H9 (cell line): ENCODE measurements at regions not wholly inside any gene's neighbourhood (a gene's known extent, or its start where the extent isn't known, plus 50 kb on each side); places are given as distances from the start of the nearest gene placed in this dataset.

Source experiments
- DNase-seq: peaks from one replicate; pipeline ENCODE4 v3.0.0-alpha.2; 2017
- H2AFZ ChIP-seq: one replicate; pipeline ENCODE4 v1.6.1; 2013; ENCODE audit warnings: mild to moderate bottlenecking, low read length, control low read depth, moderate library complexity
- H2AK5ac ChIP-seq: 2 replicates; pipeline ENCODE4 v1.6.1; 2013; ENCODE audit warnings: low read length, control low read depth, mixed read lengths; ENCODE audit not compliant: insufficient read length
- H2BK120ac ChIP-seq: one replicate; pipeline ENCODE4 v1.6.1; 2013; ENCODE audit warnings: low read depth, mild to moderate bottlenecking, low read length, control low read depth, inconsistent platforms; ENCODE audit not compliant: poor library complexity, severe bottlenecking
- H2BK12ac ChIP-seq: 2 replicates; pipeline ENCODE4 v1.6.1; 2013; ENCODE audit warnings: low read length, control low read depth, mixed read lengths, low read depth; ENCODE audit not compliant: insufficient read length
- H2BK15ac ChIP-seq: 2 replicates; pipeline ENCODE4 v1.6.1; 2013; ENCODE audit warnings: low read depth, low read length, control low read depth
- H2BK20ac ChIP-seq: one replicate; pipeline ENCODE4 v1.6.1; 2013; ENCODE audit warnings: low read depth, mild to moderate bottlenecking, low read length, control low read depth, inconsistent platforms; ENCODE audit not compliant: poor library complexity, severe bottlenecking
- H2BK5ac ChIP-seq: 2 replicates; pipeline ENCODE4 v1.6.1; 2013; ENCODE audit warnings: low read length, control low read depth, mixed read lengths; ENCODE audit not compliant: insufficient read length
- H3K14ac ChIP-seq: 2 replicates; pipeline ENCODE4 v1.6.1; 2013; ENCODE audit warnings: low read length, control low read depth; ENCODE audit not compliant: insufficient read depth
- H3K18ac ChIP-seq: 2 replicates; pipeline ENCODE4 v1.6.1; 2013; ENCODE audit warnings: low read depth, mild to moderate bottlenecking, mixed read lengths, low read length, control low read depth; ENCODE audit not compliant: insufficient read length
- H3K23ac ChIP-seq: 2 replicates; pipeline ENCODE4 v1.6.1; 2013; ENCODE audit warnings: low read length, control low read depth, mixed read lengths, low read depth; ENCODE audit not compliant: insufficient read length
- H3K23me2 ChIP-seq: 2 replicates; pipeline ENCODE4 v1.6.1; 2013; ENCODE audit warnings: low read depth, mild to moderate bottlenecking, mixed read lengths, low read length, control low read depth; ENCODE audit not compliant: insufficient read length, poor library complexity, severe bottlenecking
- H3K27ac ChIP-seq: 2 replicates; pipeline ENCODE4 v1.5.1; 2013; ENCODE audit warnings: low read length, control low read depth, mixed read lengths, low read depth; ENCODE audit not compliant: insufficient read length
- H3K27me3 ChIP-seq: 2 replicates; pipeline ENCODE4 v1.6.1; 2013; ENCODE audit warnings: low read length, control low read depth, inconsistent platforms; ENCODE audit not compliant: insufficient read depth
- H3K4ac ChIP-seq: 2 replicates; pipeline ENCODE4 v1.6.1; 2013; ENCODE audit warnings: low read depth, mild to moderate bottlenecking, control low read depth, inconsistent platforms, low read length, moderate library complexity
- H3K4me1 ChIP-seq: 2 replicates; pipeline ENCODE4 v1.6.1; 2013; ENCODE audit warnings: low read length, control low read depth, inconsistent platforms; ENCODE audit not compliant: insufficient read depth
- H3K4me2 ChIP-seq: 2 replicates; pipeline ENCODE4 v1.6.1; 2013; ENCODE audit warnings: low read length, control low read depth, mixed read lengths; ENCODE audit not compliant: insufficient read length, insufficient read depth
- H3K56ac ChIP-seq: 2 replicates; pipeline ENCODE4 v1.6.1; 2013; ENCODE audit warnings: low read depth, mild to moderate bottlenecking, mixed read lengths, low read length, control low read depth; ENCODE audit not compliant: insufficient read length
- H3K79me1 ChIP-seq: 2 replicates; pipeline ENCODE4 v1.6.1; 2013; ENCODE audit warnings: low read depth, mild to moderate bottlenecking, moderate library complexity, low read length, control low read depth, inconsistent platforms; ENCODE audit not compliant: insufficient read depth, poor library complexity, severe bottlenecking
- H3K79me2 ChIP-seq: 2 replicates; pipeline ENCODE4 v1.6.1; 2013; ENCODE audit warnings: low read length, control low read depth, inconsistent platforms; ENCODE audit not compliant: insufficient read depth
- H3K9ac ChIP-seq: 2 replicates; pipeline ENCODE4 v1.6.1; 2013; ENCODE audit warnings: low read length, control low read depth, mixed read lengths; ENCODE audit not compliant: insufficient read length; ENCODE audit errors: extremely low read depth
- H3K9me3 ChIP-seq: one replicate; pipeline ENCODE4 v1.6.1; 2013; ENCODE audit warnings: low read depth, low read length, inconsistent platforms; ENCODE audit not compliant: control insufficient read depth
- H3T11ph ChIP-seq: one replicate; pipeline ENCODE4 v1.6.1; 2013; ENCODE audit warnings: mild to moderate bottlenecking, low read length, control low read depth, inconsistent platforms
- H4K20me1 ChIP-seq: one replicate; pipeline ENCODE4 v1.6.1; 2013; ENCODE audit not compliant: control insufficient read depth, insufficient read length, insufficient read depth
- H4K5ac ChIP-seq: 2 replicates; pipeline ENCODE4 v1.6.1; 2013; ENCODE audit warnings: low read depth, mild to moderate bottlenecking, mixed read lengths, low read length, control low read depth; ENCODE audit not compliant: insufficient read length
- H4K8ac ChIP-seq: replicated peaks from 2 replicates; pipeline ENCODE4 v1.6.1; 2013; ENCODE audit warnings: low read length, control low read depth, mixed read lengths, low read depth; ENCODE audit not compliant: insufficient read length
- H4K91ac ChIP-seq: 2 replicates; pipeline ENCODE4 v1.6.1; 2013; ENCODE audit warnings: low read depth, mild to moderate bottlenecking, moderate library complexity, mixed read lengths, low read length, control low read depth; ENCODE audit not compliant: insufficient read length
- H3K27ac Mint-ChIP-seq, 3 experiments: 2 replicates in 2 of 3; 3 replicates in 1 of 3; pipeline ENCODE4 v1.8.0; 2020 to 2021; ENCODE audit warnings: mixed read lengths in 3 of 3, mild to moderate bottlenecking in 1 of 3, moderate library complexity in 1 of 3
- H3K27me3 Mint-ChIP-seq: 2 replicates; pipeline ENCODE4 v1.8.0; 2021; ENCODE audit warnings: low read depth, mild to moderate bottlenecking, moderate library complexity, mixed read lengths
- H3K36me3 Mint-ChIP-seq, 3 experiments: 2 replicates in 2 of 3; 3 replicates in 1 of 3; pipeline ENCODE4 v1.8.0; 2020 to 2021; ENCODE audit warnings: low read depth in 3 of 3, mixed read lengths in 3 of 3; ENCODE audit not compliant: insufficient read depth in 1 of 3
- H3K4me1 Mint-ChIP-seq, 2 experiments: 2 replicates each; pipeline ENCODE4 v1.8.0; 2020; ENCODE audit warnings: mixed read lengths in 2 of 2
- H3K4me3 Mint-ChIP-seq, 2 experiments: 2 replicates in 1 of 2; 3 replicates in 1 of 2; pipeline ENCODE4 v1.8.0; 2020 to 2021; ENCODE audit warnings: mild to moderate bottlenecking in 2 of 2, mixed read lengths in 2 of 2, moderate library complexity in 1 of 2
- H3K9me3 Mint-ChIP-seq, 2 experiments: 2 replicates in 1 of 2; 3 replicates in 1 of 2; pipeline ENCODE4 v1.8.0; 2020; ENCODE audit warnings: mild to moderate bottlenecking in 2 of 2, mixed read lengths in 2 of 2, moderate library complexity in 1 of 2
- WGBS: extraction: QIAGEN DNeasy Blood & Tissue Kit; methylation state at CpG from one replicate; pipeline ENCODE4 v1.1.7; 2013; ENCODE audit warnings: missing lambda C conversion rate, low lambda C conversion rate, mixed read lengths; ENCODE audit not compliant: insufficient read length; ENCODE audit errors: extremely low coverage; 5-methylcytosine and 5-hydroxymethylcytosine counted together
- TF ChIP-seq, protein P1 (sequence below): fragments of 200-600 bp; sonication (generic); conservative IDR thresholded peaks from 3 replicates; pipeline ENCODE4 v1.8.0; 2021; ENCODE audit warnings: antibody characterized with exemption, mild to moderate bottlenecking

DNA sequence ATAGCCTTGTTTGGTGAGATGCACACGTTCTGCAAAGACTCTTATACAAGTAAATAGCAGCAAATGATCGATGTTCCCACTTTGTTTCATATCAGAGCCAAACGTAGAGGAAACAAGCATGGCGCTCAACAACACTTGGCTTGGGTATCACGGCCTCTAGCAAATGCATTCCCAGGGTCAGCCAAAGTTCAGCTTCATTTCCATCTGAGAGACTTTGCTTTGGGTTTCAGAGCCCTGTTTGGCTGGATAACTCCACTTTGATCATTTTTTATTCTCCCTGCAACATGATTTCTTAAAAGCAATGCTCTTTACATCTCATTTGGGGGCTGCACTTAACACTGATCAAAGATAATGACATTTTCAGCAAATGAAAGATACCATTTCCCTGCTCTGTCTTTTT is 199.2 kb upstream of the FAM9B start:
- Histone ChIP-seq H3K27me3 (no peaks in the 10 kb centered on the region), H2BK12ac (no peak overlapping the region), H2AFZ (no peak overlapping the region), H4K5ac (no peak overlapping the region), H3K56ac (no peak overlapping the region), H2BK5ac (no peak overlapping the region), H4K8ac (no peak overlapping the region), H2BK15ac (no peak overlapping the region), H3K27ac (no peak overlapping the region), H2BK120ac (no peak overlapping the region), H4K20me1 (no peaks in the 10 kb centered on the region), H3K18ac (no peak overlapping the region), H3K4ac (no peak overlapping the region), H4K91ac (no peak overlapping the region), H3K23me2 (no peaks in the 10 kb centered on the region), H3K79me2 (no peaks in the 10 kb centered on the region), H3K79me1 (no peaks in the 10 kb centered on the region), H3T11ph (no peak overlapping the region), H3K9ac (no peak overlapping the region), H3K4me1 (no peaks in the 10 kb centered on the region), H3K9me3 (no peaks in the 10 kb centered on the region), H3K14ac (no peak overlapping the region), H2BK20ac (no peak overlapping the region), H3K4me2 (no peak overlapping the region), H2AK5ac (no peak overlapping the region), H3K23ac (no peak overlapping the region)
- Mint-ChIP-seq H3K27me3 (peaks cover 3% of the 10 kb centered on the region; the same call in 1 of the 2 replicates), H3K27ac (no peak overlapping the region), H3K4me1 (no peaks in the 10 kb centered on the region), H3K9me3 (peaks cover 0 to 34% of the 10 kb centered on the region in 2 experiments; a peak in 2 of 5 replicates), H3K4me3 (no peak overlapping the region), H3K36me3 (no peaks in the 10 kb centered on the region)
- TF ChIP-seq, protein P1, sequence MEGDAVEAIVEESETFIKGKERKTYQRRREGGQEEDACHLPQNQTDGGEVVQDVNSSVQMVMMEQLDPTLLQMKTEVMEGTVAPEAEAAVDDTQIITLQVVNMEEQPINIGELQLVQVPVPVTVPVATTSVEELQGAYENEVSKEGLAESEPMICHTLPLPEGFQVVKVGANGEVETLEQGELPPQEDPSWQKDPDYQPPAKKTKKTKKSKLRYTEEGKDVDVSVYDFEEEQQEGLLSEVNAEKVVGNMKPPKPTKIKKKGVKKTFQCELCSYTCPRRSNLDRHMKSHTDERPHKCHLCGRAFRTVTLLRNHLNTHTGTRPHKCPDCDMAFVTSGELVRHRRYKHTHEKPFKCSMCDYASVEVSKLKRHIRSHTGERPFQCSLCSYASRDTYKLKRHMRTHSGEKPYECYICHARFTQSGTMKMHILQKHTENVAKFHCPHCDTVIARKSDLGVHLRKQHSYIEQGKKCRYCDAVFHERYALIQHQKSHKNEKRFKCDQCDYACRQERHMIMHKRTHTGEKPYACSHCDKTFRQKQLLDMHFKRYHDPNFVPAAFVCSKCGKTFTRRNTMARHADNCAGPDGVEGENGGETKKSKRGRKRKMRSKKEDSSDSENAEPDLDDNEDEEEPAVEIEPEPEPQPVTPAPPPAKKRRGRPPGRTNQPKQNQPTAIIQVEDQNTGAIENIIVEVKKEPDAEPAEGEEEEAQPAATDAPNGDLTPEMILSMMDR = no peak
- WGBS = no CpG with 5 or more reads among the region's 5 CpGs
- DNase-seq = no peak
